GM12891 (cell line): ENCODE measurements at regions not wholly inside any gene's neighbourhood (a gene's known extent, or its start where the extent isn't known, plus 50 kb on each side); places are given as distances from the start of the nearest gene placed in this dataset.

Source experiments
- POLR2A ChIP-seq: IDR thresholded peaks from 2 replicates; pipeline ENCODE4 v1.6.1; 2011; ENCODE audit warnings: low read depth, low read length, control low read depth
- POLR2AphosphoS5 ChIP-seq: IDR thresholded peaks from 2 replicates; pipeline ENCODE4 v1.6.1; 2011; ENCODE audit warnings: low read depth, low read length, control low read depth
- POU2F2 ChIP-seq: IDR thresholded peaks from 2 replicates; pipeline ENCODE4 v1.6.1; 2011; ENCODE audit warnings: low read depth, mild to moderate bottlenecking, control low read depth, low read length, moderate library complexity
- SPI1 ChIP-seq: IDR thresholded peaks from 2 replicates; pipeline ENCODE4 v1.6.1; 2011; ENCODE audit warnings: low read depth, low read length, control low read depth
- TAF1 ChIP-seq: IDR thresholded peaks from 2 replicates; pipeline ENCODE4 v1.6.1; 2011; ENCODE audit warnings: low read depth, low read length, control low read depth

- TF ChIP-seq POLR2A (no peak), POLR2AphosphoS5 (no peak), TAF1 (no peak), POU2F2 (no peak), SPI1 (no peak)
These were observed 70.7 kb upstream of the HNF1B start for GRCh38 chr17:37815536-37815935.
